ENCODE measurements at regions not wholly inside any gene's neighbourhood (a gene's known extent, or its start where the extent isn't known, plus 50 kb on each side); places are given as distances from the start of the nearest gene placed in this dataset.

DNA sequence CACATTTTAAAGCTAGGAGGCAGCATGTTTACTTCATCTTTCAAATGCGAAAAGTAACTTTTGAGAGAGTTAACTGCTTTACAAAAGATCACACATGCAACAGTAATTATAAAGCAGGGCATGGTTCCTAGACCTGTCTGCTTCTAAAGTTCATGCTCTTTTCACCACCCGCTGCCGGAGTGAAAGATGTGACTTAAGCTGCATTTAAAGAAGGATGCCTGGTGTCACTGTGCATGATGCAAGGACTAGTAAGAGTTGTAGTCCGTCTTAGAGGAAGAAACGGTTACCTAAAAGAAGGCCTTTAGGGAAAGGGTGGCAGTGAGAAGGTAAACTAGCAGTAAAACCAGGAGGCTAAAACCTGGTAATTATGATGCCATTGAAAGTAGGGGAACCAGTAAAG is 1689.1 kb downstream of the KCNT2 start:
- TF ChIP-seq, protein P1, sequence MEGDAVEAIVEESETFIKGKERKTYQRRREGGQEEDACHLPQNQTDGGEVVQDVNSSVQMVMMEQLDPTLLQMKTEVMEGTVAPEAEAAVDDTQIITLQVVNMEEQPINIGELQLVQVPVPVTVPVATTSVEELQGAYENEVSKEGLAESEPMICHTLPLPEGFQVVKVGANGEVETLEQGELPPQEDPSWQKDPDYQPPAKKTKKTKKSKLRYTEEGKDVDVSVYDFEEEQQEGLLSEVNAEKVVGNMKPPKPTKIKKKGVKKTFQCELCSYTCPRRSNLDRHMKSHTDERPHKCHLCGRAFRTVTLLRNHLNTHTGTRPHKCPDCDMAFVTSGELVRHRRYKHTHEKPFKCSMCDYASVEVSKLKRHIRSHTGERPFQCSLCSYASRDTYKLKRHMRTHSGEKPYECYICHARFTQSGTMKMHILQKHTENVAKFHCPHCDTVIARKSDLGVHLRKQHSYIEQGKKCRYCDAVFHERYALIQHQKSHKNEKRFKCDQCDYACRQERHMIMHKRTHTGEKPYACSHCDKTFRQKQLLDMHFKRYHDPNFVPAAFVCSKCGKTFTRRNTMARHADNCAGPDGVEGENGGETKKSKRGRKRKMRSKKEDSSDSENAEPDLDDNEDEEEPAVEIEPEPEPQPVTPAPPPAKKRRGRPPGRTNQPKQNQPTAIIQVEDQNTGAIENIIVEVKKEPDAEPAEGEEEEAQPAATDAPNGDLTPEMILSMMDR (IDR thresholded peaks at IDR 0.05; ENCODE audit: control extremely low read depth, extremely low read depth, low read depth, missing control alignments) = no peak
- ChIA-PET POLR2A (no interaction called here), CTCF (interaction anchor here (1.3 kb wide), 1 partner anchor 17 kb away, joined by 3 read pairs; no protein-coding TSS in a partner anchor)
- no peak for DNase-seq (ENCODE audit: extremely low spot score)

DNA sequence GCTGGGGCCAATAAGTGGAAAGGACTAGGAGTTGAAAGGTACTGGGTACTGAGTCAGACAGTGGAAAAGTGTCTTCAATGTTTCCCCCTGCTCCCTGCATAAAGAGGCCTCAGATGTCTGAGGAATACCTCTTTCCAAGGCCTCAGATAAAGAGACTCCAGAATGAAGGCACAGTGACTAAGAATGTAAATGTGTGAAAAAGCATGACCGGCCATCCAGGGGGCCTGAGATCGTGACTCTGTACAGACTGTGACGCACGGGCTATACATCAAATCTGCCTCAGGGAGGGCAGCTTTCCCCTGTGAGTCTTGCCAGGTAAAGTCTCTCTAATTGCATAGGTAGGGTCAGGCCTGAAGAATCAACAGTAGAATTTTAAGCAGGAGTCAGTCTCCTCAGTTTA is 1690.5 kb downstream of the KCNT2 start:
- ChIA-PET CTCF (no interaction called here), POLR2A (no interaction called here)
- DNase-seq (ENCODE audit: extremely low spot score) = no peak
- TF ChIP-seq, protein P1 (IDR thresholded peaks at IDR 0.05; ENCODE audit: control extremely low read depth, extremely low read depth, low read depth, missing control alignments) = no peak

DNA sequence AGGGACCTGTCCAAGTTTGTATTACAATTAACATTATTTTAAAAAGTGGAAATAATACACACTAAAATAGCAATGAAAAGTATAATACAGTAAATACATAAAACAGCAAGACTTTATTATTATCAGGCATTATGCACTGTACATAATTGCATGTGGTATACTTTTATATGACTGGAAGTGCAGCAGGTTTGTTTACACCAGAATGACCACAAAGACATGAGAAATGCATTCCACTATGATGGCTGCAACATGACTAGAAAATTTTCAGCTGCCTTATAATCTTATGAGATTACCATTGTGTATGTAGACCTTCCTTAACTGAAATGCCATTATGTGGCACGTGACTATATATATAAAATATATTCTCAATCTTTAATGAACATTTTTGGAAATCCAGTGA is 1699.6 kb downstream of the KCNT2 start:
- TF ChIP-seq, protein P1 (IDR thresholded peaks at IDR 0.05; ENCODE audit: control extremely low read depth, extremely low read depth, low read depth, missing control alignments) = no peak
- ChIA-PET POLR2A (no interaction called here), CTCF (interaction anchor here (0.9 kb wide), 1 partner anchor 11 kb away, joined by 3 read pairs; no protein-coding TSS in a partner anchor)
- no peak for DNase-seq (ENCODE audit: extremely low spot score)

DNA sequence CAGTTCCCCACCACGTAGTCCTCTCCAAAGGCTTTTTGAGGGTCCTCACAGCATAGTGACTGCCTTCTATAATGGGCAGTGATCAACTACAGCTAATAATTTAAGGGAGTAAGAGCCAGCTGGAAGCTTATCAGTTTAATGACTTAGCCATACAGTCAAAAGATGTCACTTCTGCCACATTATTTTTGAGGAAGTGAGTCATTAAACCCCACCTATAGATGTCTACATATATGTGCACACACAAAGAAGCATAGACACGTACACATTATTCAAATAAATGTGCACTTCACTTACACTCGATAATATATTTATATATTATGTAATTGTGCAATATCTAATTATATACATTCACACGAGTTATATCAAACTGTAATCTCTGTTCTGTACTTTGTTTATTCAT is 1704.7 kb downstream of the KCNT2 start:
- POLR2A ChIA-PET = no interaction called here
- TF ChIP-seq, protein P1 (IDR thresholded peaks at IDR 0.05; ENCODE audit: control extremely low read depth, extremely low read depth, low read depth, missing control alignments) = no peak
- no peak for DNase-seq (ENCODE audit: extremely low spot score)
- CTCF ChIA-PET = no interaction called here

DNA sequence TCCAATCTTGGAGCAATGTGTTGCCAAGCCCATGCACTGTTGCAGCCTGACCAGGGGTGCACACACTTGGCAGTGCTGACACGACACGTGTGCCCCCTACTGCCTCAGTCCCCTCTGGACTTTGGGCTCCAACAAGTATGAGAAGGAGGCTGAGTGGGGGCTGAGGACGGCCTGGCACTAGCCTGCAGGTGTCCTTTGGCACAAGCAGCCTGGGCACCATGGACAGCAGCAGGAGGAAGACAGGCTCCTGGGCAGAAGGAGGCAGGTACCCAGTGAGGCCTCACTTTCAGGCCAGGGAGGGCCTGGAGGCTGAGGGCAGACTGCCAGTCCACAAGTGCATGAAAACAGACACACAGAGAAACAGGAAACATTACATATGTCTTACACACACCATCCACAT is 1702.9 kb upstream of the B3GALT2 start:
- CTCF ChIA-PET = no interaction called here
- TF ChIP-seq, protein P1 (IDR thresholded peaks at IDR 0.05; ENCODE audit: control extremely low read depth, extremely low read depth, low read depth, missing control alignments) = no peak
- POLR2A ChIA-PET = no interaction called here
- DNase-seq (ENCODE audit: extremely low spot score) = no peak

DNA sequence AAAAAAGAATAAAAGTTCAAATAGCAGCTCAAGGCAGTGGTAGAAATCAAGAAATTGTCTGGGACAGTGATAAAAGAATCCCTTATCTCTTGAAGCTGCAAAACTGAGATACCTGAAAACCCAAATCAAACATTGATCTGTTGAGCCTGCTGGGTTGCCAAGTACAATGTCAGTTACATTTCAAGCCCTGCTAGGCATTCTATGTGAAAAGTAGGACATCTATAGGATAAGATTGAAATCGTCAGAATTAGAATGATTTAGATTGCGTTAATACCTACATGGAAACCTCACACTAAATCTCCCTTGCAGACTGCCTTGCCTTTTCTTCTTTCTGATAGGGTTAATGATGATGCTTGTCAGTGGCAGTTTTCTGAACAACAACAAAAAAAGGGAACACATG is 1684.4 kb upstream of the B3GALT2 start:
- CTCF ChIA-PET = no interaction called here
- DNase-seq (ENCODE audit: extremely low spot score) = no peak
- TF ChIP-seq, protein P1 (IDR thresholded peaks at IDR 0.05; ENCODE audit: control extremely low read depth, extremely low read depth, low read depth, missing control alignments) = no peak
- POLR2A ChIA-PET = no interaction called here

DNA sequence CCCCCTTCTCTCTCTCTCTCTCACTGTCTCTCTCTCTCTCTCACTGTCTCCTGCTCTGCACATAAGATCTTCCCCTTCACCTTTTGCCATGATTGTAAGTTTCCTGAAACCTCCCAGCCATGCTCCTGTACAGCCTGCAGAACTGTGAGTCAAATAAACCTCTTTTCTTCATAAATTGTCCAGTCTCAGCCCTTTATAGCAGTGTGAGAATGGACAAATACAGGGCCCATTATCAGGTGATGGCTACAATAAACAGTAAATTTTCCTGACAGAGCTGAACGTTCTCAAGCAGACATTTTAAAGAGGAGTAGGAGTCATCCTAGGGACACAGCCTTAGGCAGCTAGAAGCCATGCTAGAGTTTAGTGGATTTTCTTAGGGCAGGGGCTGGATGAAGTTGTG is 1679.7 kb upstream of the B3GALT2 start:
- POLR2A ChIA-PET = no interaction called here
- no peak for DNase-seq (ENCODE audit: extremely low spot score)
- CTCF ChIA-PET = no interaction called here
- TF ChIP-seq, protein P1 (IDR thresholded peaks at IDR 0.05; ENCODE audit: control extremely low read depth, extremely low read depth, low read depth, missing control alignments) = no peak

All from GM10248 (cell line).